Fibroblast of pulmonary artery (primary cell): ENCODE measurements at regions not wholly inside any gene's neighbourhood (a gene's known extent, or its start where the extent isn't known, plus 50 kb on each side); places are given as distances from the start of the nearest gene placed in this dataset.

Source experiments
- DNase-seq: peaks from one replicate; pipeline ENCODE4 v3.0.0-alpha.2; 2010; ENCODE audit warnings: low read depth
- H3K4me3 ChIP-seq: replicated peaks from 2 replicates; pipeline ENCODE4 v1.5.1; 2011; ENCODE audit warnings: low read depth, mild to moderate bottlenecking, control low read depth, low read length, moderate library complexity
- CTCF ChIP-seq: IDR thresholded peaks from 2 replicates; pipeline ENCODE4 v1.5.1; 2011; ENCODE audit warnings: mild to moderate bottlenecking, control low read depth, low read length, inconsistent platforms; ENCODE audit errors: missing control alignments

GRCh38 chr1:58941471-58942289, 157.8 kb upstream of the JUN start:
- no peak for DNase-seq
- TF ChIP-seq CTCF = no peak
- H3K4me3 ChIP-seq = no peak overlapping the region

GRCh38 chr1:58942759-58943191, 158.9 kb upstream of the JUN start:
- no peak for DNase-seq
- no peak overlapping the region for H3K4me3 ChIP-seq
- no peak for TF ChIP-seq CTCF

- DNase-seq = no peak
- H3K4me3 ChIP-seq = no peak overlapping the region
- no peak for TF ChIP-seq CTCF
Measured at GRCh38 chr1:58943776-58944175, 159.9 kb upstream of the JUN start.

GRCh38 chr1:58944439-58944838, 160.6 kb upstream of the JUN start:
- H3K4me3 ChIP-seq = no peak overlapping the region
- no peak for TF ChIP-seq CTCF
- DNase-seq = no peak

- DNase-seq = no peak
- no peak for TF ChIP-seq CTCF
Measured at GRCh38 chr1:58946390-58946789, 162.5 kb upstream of the JUN start.

GRCh38 chr1:58948671-58949070, 164.8 kb upstream of the JUN start:
- no peak overlapping the region for H3K4me3 ChIP-seq
- no peak for DNase-seq
- no peak for TF ChIP-seq CTCF

More at GRCh38 chr1:58946390-58946789, 162.5 kb upstream of the JUN start:
- H3K4me3 ChIP-seq = no peak overlapping the region
